HG03469 (cell line): ENCODE measurements at regions not wholly inside any gene's neighbourhood (a gene's known extent, or its start where the extent isn't known, plus 50 kb on each side); places are given as distances from the start of the nearest gene placed in this dataset.

Experiments
- ATAC-seq: cut with Tn5 transposase; IDR thresholded peaks from one replicate; pipeline ENCODE4 v1.9.1; 2021; ENCODE audit warnings: mild to moderate bottlenecking, moderate library complexity, moderate number of reproducible peaks; ENCODE audit not compliant: unreplicated experiment

DNA sequence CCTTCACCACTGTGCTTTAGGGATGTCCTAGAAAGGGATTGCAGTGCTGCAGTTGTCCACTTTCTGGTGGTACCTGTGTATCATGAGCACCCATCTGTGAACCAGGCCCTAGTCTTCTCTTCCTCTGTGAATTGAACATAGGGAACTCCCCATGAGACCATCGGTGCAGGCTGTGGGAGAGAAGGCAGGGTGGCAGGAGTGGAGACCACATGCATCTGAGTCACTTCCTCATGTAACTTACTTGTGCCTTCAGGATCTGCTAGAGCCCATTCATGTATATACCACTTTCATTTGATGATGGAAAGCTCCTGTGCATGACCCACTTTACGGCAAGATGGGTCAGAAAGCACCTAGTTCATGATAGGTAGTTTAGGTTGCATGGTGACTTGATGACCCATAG lies 478.1 kb upstream of the CDH9 start:
- no peak for ATAC-seq

DNA sequence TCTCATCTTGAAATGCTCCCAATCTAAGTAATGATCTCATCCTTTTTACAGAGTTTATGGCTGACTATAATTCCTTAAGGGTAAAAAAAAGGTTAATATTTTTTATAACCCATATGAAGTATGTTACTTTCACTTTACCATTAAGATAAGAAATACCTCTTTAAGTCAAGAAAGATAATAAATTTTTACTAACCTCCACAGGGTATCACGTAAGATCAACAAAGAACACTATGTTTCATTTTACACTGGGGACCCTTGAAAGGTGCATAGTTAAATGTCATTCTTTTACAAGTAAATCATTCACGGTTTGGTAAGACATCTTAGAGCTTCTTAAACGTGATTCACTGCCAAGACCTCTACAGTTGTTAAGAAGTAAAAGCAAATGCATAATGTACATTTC lies 472.7 kb upstream of the CDH9 start:
- no peak for ATAC-seq

DNA sequence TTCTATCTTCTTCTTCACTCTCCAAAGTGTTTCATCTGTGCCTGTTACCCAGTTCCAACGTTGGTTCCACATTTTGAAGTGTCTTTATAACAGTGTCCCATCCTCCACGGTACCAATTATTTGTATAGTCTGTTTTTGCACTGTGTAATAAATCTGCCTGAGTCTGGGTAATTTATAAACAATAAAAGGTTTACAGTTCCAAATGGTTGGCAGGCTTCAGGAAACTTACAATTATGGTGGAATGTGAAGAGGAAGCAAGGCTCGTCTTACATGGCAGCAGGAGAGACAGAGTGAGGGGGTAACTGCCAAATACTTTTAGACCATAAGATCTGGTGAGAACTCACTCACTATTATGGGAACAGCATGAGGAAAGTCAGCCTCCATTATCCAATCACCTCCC lies 465.4 kb upstream of the CDH9 start:
- ATAC-seq, result no peak

DNA sequence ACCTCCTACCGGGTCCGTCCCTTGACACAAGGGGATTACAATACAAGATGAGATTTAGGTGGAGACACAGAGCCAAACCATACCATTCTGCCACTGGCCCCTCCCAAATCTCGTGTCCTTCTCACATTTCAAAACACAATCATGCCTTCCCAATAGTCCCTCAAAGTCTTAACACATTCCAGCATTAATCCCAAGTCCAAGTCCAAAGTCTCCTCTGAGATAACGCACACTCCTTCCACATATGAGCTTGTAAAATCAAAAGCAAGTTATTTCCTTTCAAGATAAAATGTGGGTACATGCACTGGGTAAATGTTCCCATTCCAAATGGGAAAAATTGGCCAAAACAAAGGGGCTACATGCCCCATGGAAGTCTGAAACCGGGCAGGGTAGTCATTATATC lies 463.9 kb upstream of the CDH9 start:
- no peak for ATAC-seq

DNA sequence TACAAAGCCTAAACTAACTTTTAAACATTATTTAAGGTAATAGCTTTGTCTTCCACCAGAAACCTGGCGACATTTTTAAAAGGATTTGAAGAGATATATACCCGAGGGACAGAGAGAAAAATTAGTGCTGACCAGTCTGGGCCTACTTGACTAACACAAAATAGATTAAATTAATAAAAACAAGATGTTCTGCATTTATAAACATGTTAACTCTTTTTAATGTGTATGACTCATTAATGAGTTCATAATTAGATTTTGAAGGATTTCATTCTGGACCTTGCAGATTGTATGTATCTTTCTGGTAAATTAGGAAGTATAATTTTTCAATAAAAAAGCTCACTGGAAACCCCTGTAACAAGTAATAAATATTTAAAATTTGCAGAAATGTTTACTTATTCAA lies 459.1 kb upstream of the CDH9 start:
- no peak for ATAC-seq

DNA sequence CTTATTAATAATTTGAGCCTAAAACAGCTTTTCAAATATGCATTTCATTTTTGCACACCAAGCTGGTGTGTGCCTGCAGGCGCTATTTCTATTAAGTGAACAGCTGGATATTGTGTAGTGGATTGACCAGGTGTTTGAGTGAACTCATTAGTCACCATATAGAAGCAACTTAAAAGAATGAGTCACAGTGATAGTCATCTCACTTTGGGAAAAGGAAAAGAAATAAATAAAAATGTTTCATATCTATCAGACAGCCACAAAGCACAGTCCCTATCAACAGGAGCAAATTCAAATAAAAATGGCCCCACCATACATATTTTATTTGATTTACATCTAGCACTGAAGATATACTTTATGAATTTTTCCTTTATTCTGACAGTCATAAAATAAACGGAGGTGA lies 456.5 kb upstream of the CDH9 start:
- no peak for ATAC-seq

DNA sequence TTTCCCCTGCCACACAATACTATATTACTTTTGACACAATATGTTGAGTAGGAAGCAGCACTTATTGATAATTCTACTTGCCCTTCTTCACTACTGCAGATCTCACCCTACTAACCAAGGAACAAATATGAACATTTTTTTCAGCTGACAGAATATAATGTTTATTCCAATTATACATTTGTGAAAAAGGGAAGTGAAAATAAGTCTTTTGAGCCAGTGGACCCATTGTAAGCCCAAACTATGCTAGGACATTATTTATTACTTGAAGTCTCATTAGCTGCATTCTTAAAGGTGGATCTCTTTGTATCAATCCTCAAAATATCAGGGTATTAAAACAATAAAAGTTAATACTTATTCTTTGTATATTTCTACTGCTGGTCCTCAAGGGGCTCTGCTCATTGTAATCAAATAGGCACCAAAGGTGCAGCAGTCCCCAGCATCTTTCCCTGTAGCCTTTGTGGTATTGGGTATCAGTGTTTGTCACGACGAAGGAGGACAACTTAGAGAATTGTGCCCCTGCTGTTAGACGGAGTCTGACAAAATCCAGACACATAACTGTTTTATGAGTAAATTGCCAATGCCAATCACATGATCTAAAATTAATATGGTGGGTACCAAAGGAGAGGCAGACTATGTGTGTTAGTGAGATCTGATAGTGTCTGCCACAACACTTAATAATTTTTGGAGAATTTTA lies 453.5 kb upstream of the CDH9 start:
- ATAC-seq, result no peak

DNA sequence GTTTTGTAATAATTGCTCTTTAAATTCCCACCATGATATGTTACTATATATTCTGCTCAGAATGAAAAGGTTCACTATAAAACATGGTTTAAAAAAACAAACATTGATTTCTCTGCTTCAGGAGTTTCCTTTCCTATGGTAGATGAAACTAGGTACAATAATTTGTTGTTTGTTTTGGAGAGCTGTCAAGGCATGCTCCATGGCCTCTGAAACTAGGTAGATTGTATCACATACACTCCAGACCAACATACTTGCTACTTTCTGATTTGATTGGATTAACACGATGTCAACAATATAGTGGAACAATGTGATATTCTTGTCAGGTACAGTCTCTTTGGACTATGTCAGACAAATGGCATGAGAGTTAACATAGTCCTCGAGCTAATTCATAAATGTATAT lies 452.7 kb upstream of the CDH9 start:
- ATAC-seq, result no peak

DNA sequence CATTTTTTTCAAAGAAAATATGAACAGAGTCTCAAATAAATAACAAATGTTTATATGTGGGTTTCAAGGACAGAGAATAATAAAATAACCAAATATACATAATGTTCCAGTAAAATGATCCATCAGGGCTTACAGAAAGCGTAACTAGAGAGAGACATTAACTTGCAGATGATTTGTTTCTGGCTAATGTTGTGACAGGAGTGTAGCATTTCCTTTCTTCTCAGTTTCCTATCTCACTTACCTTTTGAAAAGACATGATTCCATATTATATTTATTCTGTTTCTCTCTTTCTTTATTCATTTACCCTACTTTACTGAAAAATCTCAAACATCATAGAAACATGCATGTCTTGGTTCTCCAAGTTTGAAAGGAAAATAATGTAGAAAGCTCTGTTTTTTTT lies 451.3 kb upstream of the CDH9 start:
- no peak for ATAC-seq

DNA sequence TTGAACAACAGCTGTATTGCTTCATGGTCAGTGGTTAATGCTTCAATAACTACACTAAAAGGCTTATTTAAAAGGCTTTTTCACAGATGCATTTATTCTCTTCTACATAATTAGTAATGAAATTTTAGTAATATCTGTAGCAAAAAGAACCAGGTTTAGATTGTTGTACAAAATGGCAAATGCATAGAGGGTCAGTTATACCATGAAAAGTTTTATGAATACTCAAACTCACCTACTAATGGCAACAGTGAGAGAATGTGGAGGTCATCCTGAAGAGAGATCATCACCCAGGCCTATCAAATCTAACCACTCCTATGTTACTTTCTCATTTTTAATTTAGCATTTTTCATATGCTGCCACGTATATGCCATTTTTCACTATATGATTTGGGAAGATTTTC lies 444.3 kb upstream of the CDH9 start:
- no peak for ATAC-seq

DNA sequence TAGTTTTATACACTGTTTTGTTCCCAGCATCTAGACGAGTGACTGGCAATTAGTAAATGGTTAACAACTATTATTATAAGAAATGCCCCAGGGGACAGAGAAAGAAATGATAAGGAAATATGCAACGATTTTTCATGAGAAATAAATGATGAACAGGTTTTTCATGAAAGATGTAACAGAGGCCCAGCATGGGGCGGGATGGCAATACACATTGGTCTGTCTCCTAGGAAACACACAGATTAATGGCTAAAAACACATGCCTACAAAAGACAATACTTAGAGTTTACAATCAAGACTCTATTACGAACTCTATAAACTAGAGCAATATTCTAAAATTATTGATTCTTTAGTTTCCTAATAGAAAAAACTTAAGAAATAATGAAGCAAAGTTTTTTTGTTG lies 441.5 kb upstream of the CDH9 start:
- no peak for ATAC-seq

DNA sequence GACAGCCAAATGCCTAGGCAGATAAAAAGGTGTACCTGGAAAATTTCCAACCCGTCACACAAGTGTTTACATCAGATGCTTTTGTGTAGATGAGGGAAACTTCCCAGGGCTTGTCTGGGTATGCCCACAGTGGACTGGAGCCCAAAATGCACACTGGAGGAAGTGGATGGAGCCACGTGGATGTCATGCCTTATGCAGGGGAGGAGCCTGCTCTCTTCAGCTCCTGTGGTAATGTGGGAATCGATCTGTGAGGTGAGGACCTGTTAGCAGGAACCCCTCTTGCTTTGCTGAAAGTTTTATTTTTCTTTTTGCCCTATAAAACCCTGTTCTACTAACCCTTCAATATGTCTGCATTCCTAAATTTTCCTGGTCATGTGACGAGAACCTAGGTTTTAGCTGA lies 439.2 kb upstream of the CDH9 start:
- no peak for ATAC-seq

DNA sequence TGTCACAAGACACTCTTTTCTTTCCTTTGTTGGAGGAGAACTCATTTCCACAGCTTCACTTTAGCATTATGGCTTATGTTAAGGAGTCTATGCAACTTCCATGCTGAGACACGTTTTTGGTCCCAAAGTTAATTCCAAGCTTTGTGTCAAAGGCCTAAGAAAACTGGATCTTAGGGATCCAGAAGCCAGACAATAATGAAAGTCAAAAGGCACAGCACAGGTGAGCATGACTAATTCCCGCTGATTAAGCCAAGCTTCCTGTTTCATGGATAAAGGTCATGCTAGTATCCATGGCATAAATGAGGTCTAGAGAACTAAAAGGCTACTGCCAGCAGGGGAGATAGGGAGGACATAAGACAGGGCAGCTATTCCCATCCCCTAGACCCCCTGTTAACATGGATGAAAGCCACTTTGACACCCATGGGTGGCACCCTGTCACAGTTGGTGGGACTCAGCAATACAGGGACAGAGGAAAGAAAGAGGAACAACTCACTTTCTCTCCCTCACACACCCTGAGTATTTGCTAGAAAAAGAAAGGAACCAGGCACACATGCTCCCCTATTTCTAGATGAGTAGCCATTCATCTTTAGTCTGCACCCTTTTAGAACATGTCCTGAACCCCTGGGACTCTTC lies 438.1 kb upstream of the CDH9 start:
- ATAC-seq, result no peak

DNA sequence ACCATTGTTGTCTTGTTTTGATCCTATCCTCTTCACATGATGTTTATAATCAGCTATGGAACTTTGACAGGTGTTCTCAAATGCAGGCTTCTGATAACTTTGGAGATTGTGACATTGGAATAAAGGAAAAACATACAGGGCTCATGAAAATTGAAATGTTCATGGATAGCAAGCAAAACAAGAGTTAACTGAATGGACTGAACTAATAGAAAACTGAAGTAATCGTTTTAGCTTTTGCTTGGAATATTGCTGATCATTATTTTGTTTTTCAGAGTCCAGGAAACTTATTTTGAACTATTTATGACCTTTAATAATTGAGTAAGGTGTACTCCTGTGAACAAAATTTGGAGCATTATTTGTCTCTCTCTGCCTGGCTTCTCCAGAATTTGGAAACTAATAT lies 436.7 kb upstream of the CDH9 start:
- ATAC-seq, result no peak

DNA sequence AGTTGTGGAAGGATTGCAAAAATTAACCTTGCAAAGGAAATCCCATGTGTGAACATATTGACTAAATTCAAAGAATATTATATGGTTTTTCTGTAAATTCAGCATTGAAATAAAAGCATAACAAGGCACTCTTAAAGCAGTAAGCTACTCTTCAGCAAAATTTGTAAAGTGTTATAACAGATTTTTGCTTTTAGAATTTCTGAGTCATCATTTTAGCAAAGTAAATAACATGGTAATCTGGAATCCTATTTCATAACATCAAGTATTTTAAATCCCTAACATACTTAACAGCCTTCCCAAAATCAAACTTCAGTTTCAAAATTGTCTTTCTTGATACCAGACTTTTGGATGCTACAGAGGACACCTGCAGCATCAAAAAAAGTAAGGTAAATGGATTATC lies 436.0 kb upstream of the CDH9 start:
- no peak for ATAC-seq

DNA sequence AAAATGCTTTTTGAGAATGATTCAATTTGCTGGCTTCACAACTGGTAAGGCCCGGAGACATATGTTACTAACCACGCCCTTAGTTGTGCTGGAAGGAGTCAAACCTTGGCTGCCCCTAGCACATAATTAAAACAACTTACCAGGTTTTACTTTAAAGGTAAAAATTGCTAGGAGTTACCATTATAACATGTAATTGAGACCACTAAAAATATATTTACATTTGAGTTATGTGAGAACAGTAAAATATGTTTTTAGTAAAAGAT lies 435.6 kb upstream of the CDH9 start:
- ATAC-seq, result no peak

DNA sequence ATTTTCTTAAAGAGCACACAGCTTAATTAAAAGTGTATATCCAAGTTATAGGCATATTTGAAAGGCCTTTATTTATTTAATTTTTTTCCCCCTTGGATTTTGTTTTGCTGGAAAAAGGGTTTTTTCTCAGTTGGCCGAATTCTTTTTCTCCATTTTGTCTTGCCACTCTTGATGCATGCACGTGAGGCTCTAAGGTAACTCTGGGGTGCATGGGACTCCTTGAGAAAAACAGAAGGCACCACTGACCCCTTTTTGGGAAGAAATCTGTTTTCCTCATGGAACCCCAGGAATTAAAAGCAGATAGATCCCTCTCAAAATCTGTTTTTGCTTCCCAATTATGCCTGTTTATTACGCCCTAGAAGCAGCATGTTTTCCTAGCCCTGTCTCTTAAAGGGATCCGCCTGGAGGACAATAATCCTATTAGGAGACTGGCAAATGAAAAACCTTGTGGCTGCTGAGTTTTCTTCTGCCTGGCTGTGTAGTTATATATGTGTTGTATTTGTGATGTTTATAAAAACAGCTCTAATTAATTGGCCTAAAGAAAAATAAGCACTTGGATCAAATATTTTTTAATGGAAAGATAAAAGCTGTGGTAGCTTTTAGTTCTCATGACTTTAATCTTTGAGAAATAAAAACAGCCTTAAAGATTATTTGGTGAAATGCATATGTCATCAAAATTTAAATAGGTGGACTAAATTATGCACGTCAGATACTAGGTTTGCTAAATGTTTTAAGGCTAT lies 435.1 kb upstream of the CDH9 start:
- ATAC-seq, result no peak

DNA sequence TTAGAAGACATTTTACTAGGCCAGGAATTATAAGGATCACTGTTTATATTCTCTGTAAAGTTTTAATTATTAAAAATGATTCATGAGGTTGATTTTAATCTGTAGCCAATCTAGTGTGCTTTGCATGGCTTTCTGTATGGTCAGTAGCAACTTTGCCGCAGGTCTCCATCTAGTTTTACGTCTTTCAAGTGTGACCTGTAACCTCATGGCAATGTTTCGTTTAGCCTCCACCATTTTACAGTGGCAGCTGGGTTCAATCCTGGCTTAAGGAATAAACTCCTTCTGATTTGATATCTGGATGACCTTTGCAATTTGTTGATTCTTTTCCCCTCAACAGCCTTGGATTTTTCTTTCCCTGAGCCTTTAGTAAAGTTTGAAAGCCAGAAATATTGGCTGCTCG lies 434.5 kb upstream of the CDH9 start:
- no peak for ATAC-seq

DNA sequence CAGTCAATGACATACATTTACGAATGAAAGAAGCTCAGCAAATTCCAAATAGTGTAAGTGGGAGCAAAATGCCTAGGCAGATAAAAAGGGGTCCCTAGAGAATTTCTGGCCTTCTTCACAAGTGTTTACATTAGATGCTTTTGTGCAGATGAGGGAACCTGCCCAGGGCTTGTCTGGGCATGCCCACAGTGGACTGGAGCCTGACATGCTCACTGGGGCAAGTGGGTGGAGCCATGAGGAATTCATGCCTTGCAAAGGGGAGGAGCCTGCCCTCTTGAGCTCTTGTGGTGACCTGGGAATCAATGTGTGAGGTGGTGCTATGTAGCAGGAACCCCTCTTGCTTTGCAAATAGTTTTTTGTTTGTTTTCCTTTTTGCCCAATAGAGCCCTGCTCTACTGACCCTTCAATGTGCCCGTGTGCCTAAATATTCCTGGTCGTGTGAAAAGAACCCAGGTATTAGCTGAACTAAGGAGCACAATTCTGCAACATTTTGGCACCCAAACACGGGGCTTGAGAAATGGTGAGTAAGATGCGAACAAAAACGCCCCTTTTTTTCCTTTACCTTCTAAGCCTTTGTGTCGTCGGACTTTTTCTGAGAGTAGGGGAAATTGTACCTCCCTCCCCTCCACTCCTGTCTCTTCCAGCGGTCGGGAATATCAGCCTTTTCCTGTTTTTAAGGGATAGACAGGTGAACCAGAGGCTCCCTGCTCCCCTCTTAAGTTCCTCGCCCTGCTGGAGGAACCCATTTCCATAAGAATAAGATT lies 433.8 kb upstream of the CDH9 start:
- ATAC-seq, result peak; percentile 84

DNA sequence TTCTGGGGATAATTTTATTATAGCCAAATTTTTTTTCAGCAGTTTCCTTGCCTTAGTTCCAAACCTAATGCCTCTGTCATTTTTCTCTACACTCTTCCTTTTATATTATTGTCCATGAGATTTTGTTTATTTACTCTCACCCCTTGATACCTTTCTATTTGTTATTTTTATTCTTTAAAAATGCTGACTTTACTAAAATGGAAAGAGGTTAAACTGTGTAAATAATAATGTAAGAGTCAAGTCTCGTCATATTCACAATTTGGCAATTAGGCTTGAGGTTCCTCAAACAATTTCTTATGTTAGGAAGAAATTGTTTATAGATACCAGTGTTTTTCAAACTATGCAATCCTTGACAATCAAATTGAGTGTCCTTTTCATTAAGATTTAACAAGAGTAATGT lies 428.6 kb upstream of the CDH9 start:
- ATAC-seq, result no peak

DNA sequence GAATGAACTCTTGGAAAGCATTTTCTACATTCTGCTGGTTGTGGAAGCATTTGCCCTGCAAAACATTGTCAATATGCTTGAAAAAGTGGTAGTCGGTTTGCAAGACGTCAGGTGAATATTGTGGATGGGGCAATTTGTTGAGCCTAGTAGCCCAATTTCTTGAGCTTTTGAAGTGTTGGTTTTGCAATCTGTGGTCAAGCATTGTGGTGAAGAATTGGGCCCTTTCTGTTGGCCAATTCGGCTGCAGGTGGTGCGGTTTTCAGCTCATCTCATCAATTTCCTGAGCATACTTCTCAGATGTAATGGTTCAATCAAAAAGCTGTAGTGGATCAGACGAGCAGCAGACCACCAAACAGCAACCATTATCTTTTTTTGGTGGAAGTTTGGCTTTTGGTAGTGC lies 426.8 kb upstream of the CDH9 start:
- ATAC-seq, result no peak
